ENCODE measurements at regions not wholly inside any gene's neighbourhood (a gene's known extent, or its start where the extent isn't known, plus 50 kb on each side); places are given as distances from the start of the nearest gene placed in this dataset.
"Not testable (repeated sequence)": the region's sequence is repeated elsewhere in the genome, so short reads cannot be mapped to it uniquely, and the experiment has no call there.

GRCh38 chrX:137212078-137212632 lies 178.4 kb upstream of the GPR101 start:
- no peak for DNase-seq (ENCODE audit: low read depth)

- DNase-seq (ENCODE audit: low read depth) = no peak
Measured at GRCh38 chrX:137198040-137198439, 164.2 kb upstream of the GPR101 start.

- peak; percentile 0 for DNase-seq (ENCODE audit: low read depth)
Measured at GRCh38 chrX:137195991-137196390, 162.2 kb upstream of the GPR101 start.

GRCh38 chrX:137195296-137195695 lies 161.5 kb upstream of the GPR101 start:
- DNase-seq (ENCODE audit: low read depth) = no peak

GRCh38 chrX:137194164-137194563 lies 160.4 kb upstream of the GPR101 start:
- DNase-seq (ENCODE audit: low read depth) = peak; percentile 36

- no peak for DNase-seq (ENCODE audit: low read depth)
Measured at GRCh38 chrX:137187540-137187939, 153.7 kb upstream of the GPR101 start.

GRCh38 chrX:137178392-137178791 lies 144.6 kb upstream of the GPR101 start:
- DNase-seq (ENCODE audit: low read depth) = no peak

- DNase-seq (ENCODE audit: low read depth) = no peak
Measured at GRCh38 chrX:137172317-137172948, 138.6 kb upstream of the GPR101 start.

GRCh38 chrX:137171626-137172025 lies 137.8 kb upstream of the GPR101 start:
- no peak for DNase-seq (ENCODE audit: low read depth)

- no peak for DNase-seq (ENCODE audit: low read depth)
Measured at GRCh38 chrX:137166591-137166990, 132.8 kb upstream of the GPR101 start.

GRCh38 chrX:137164329-137164728 lies 130.5 kb upstream of the GPR101 start:
- DNase-seq (ENCODE audit: low read depth) = no peak

- DNase-seq (ENCODE audit: low read depth) = no peak
Measured at GRCh38 chrX:137151403-137151802, 117.6 kb upstream of the GPR101 start.

GRCh38 chrX:137143864-137144263 lies 110.1 kb upstream of the GPR101 start:
- DNase-seq (ENCODE audit: low read depth) = no peak

GRCh38 chrX:137122651-137123050 lies 88.9 kb upstream of the GPR101 start:
- DNase-seq (ENCODE audit: low read depth) = not testable (repeated sequence)

- no peak for DNase-seq (ENCODE audit: low read depth)
Measured at GRCh38 chrX:137119049-137119448, 85.3 kb upstream of the GPR101 start.

- no peak for DNase-seq (ENCODE audit: low read depth)
Measured at GRCh38 chrX:137118536-137118935, 84.7 kb upstream of the GPR101 start.

GRCh38 chrX:137118136-137118535 lies 84.3 kb upstream of the GPR101 start:
- no peak for DNase-seq (ENCODE audit: low read depth)

- not testable (repeated sequence) for DNase-seq (ENCODE audit: low read depth)
Measured at GRCh38 chrX:137107877-137108276, 74.1 kb upstream of the GPR101 start.

GRCh38 chrX:137101273-137101990 lies 67.6 kb upstream of the GPR101 start:
- no peak for DNase-seq (ENCODE audit: low read depth)

Data from myocyte (in vitro differentiated cells).